NCI-H1694 (cell line): ENCODE measurements at regions not wholly inside any gene's neighbourhood (a gene's known extent, or its start where the extent isn't known, plus 50 kb on each side); places are given as distances from the start of the nearest gene placed in this dataset.

Experiments used
- DNase-seq: peaks from one replicate; lab custom pipeline; 2025; lab: John Stamatoyannopoulos, UW

DNA sequence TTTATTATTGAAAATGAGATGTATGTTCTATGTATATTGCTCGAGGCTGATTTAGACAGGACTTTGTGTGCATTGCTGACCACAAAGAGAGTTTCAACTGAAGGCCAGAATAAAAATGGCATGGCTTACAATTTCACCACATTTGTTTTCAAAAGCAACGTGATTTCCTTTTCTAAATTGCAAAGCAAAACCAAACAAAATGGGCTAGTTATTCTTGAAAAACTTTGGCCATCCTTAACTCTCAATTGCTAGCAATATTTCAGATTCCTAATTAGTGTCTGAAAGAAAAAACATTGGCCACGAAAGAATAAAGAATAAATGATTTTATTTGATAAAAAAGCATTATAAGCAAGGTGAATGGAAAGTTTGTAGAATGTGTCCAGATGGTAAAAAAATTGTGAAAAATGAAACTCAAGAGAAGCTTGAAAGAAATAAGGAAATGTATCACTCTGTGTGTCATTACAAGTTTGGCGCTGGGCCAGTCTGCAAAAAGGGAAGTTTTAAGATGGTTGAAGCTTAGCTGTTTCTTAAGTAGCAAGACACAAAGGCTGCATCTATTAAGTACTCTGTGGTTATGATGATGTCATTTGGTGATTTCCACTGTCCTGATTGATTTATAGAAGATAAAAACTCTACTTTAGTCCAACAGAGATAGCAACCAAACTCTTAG is 89.2 kb upstream of the PRLR start:
- DNase-seq: no peak

DNA sequence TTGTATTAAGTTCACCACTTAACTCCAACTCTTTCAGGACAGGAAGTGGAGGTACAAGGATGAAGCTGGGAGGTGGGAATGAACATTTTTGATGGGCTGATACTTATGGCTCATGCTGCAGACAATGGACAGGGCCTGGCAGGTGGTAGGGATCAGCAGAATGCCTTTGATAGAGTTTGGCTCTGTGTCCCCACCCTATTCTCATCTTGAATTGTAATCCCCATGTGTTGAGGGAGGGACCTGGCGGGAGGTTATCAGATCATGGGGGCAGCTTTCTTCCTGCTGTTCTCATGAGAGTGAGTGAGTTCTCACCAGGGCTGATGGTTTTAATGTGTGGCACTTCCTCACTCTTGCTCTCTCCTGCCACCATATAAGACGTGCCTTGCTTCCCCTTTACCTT is 87.3 kb upstream of the PRLR start:
- DNase-seq: no peak

DNA sequence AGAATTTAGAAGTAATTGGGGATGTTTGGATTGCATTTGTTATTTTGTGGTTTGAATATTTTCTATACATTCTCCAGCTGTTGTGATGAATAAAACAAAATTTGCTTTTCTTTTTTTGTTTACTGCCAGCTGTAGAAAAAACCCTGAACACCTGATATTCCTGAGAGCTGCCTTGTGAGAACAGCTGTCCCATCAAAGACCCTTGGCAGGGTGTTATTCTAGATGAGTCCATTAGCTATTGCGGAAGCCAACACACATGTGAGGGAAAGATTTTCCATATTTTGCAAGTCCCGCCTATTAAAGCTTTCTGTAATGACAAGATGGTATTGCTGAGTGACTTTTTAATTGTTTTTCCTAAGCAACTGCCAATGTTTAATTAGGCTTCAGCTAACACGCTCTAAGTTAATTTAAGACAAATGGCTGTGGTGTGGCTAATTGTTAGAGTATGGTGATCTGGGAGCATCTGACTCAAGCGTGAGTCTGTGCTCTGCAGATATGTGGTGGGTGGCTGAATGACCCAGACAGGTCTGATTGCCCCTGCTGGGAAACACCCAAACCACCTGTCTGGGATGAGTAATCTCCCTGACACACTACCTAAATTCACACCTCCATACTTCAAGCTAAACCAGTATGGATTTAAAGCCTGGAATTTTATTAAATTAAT is 86.5 kb upstream of the PRLR start:
- no peak for DNase-seq

DNA sequence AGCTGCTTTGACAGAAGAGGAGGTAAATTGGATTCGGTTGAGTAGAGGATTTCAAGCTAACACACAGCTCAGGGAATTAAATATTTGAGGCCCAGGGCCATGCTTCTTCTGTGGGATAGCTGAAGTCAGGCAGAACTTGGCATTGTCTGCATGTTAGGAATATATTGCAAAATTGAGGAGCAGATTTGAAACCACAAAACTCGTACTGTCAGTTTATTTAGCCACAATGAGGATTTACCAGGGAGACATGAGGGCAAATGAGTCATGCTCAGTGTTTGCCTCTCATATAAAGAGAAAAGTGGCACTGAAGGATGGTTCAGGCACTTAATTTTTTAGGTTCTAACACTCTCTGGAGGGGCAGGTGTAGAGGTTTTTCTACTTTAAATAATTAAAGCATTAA is 83.0 kb upstream of the PRLR start:
- DNase-seq: no peak

DNA sequence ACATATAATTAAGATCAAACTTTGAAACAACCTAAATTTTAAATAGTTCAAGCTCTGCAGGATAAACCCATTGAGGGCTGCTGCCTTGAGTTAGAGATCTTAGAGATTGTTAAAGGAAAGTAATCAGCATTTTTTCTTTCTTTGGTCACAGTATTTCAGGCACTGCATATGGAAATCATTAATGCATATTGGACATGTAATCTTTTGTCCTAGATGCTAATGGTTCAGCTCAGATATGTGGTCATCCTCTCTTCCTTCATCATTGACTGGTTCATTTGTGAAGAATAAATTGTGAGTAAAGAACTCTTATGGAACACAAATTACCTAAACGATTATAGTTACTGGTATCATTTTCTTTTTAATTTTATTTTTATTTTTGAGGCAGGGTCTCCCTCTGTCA is 82.0 kb upstream of the PRLR start:
- DNase-seq: no peak

DNA sequence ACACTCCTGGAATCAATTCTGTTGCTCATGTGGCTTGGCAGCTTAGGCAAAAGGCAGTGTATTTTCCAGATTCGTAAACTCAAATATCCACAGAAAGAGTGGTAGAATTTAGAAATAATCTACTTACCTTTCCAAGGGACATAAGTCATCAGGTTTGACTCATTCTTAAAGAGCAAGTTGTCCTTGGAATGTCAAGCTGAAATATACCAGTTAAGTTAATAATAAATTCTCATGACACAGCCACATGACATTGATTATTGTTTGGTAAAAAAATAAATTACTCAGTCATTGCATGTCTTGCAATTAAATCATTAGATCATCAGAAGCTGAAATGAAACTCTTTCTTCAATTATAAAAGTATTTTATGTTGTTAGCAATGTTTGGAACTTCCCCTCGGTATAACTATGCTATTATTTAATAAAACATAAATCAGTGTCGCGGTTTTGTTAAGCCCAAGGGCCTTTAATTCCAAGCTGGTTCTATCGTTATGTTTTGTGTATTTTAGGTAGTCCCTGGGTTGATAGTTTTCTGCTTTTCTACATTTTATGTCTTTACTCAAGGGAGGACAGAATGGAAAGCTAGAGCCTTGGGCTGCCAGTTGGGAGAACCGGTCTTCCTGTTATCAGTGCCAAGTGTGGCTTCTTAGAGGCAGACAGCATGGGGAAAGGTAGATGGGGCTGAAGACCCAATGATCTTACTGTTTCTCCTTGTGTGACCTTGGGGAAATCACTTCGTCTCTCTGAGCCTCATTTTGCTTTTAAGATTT is 79.3 kb upstream of the PRLR start:
- no peak for DNase-seq

DNA sequence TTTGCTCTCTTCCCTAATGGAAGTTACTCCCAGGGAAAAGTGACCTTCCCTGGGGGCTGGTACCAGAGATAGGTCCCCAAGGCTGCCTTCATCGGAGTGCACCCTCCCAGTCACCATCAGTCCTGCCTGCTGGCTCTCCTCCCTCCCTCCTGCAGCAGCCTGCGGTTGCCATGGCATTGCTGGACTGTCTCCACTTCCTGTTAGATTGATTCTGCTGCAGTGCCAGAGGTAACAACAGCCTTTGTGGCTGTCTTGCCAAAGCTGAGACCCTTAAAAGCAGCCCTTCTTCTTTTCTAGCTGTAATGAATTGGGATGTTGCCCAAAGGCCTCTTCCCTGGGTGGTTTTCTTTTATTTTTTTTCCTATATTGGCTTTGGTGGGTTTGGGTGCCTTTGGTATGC is 78.1 kb upstream of the PRLR start:
- DNase-seq: peak; percentile 43

DNA sequence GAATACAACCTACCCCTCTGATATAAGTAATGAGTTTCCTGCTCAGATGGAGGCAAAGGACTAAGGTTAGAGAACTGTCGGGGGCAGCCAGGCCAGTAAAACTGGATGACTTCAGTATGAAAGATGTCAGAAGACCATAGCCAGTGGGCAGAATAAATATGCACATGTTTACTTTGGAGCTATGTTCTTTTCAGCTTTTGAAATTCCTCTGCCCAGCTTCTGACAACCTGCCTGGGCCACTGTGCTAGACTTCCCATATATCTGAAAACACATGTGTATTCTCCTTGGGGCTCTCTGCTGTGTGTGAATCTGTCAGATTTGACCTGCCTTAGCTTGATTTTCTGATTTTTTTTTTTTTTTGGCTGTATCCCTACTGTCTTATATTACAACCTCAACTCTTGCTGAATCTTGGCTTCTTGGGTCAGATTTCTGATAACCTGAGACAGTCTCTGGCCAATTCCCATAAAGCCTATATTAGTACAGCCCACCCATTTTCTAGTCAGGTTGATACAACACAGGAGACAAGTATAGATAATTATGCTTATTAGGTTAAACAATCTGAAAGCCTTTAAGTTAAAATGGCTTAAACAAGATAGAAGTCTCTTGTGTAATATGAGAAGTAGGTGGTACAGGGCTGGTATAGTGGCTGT is 76.6 kb upstream of the PRLR start:
- no peak for DNase-seq

DNA sequence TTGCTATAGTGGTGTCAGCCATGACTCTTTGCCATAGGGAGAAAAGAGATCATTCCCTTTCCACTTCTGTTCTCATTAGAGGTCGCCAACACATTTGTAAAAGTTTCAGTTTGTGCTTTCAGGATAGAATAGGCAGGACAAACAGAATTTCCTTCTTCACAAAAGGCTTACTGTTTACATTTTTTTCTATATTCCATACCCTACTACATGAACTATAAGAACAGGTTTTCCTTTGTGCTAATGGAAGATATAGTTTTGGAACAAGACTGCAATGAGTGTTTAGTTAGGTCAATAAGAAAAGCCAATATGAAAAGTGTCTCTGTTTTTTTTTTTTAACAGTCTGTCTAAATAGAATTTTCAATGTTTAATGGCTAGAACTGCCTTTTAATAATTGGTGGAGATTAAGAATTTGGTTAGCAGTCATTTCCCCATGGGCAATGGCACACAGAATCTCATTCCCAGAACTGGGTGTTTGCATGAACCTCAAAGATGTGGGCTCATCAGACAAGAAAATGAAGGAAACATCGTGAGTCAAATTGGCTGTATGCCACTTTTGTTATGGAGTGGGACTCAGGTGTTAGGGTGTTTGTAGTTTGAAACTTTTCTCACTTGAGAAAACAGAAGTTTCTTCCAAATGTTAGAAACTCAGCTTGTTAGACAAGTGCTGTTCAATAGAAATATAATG is 75.2 kb upstream of the PRLR start:
- no peak for DNase-seq

DNA sequence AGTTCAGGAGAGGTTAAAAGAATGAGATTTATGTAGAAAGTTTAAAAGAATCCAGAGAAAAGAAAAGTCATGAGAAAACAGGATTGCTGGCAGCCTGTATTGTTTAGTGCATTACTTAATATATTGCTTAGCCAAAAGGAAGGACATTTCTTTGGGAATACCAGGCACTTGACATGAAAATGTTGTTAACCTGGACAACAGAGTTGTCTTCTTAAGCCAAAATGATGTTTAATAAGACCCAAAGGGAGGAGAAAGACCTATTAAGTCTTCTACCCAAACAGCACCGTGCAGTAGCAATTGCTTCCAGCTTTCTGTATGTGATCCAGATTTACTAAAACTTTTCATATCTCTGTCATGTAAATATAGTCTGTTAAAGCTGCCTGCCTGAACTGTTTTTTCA is 74.0 kb upstream of the PRLR start:
- no peak for DNase-seq

DNA sequence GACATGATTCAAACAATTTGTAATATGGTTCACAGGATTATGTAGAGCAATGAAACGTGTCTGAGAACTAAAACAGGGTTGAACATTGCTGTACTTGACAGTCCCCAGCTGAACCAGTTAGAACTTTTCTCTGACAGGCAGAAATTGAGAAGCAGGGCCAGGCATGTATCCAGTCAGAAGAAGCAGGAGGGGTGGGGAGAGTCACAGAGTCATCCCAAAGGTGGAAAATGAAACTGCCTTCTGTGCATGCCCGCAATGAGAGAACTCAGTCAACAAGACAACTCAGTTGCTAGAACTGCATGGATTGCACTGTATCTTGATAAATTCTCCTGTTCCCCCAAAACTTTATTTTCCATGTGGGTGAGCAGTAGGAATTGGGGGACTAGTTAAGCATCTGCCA is 72.9 kb upstream of the PRLR start:
- no peak for DNase-seq

DNA sequence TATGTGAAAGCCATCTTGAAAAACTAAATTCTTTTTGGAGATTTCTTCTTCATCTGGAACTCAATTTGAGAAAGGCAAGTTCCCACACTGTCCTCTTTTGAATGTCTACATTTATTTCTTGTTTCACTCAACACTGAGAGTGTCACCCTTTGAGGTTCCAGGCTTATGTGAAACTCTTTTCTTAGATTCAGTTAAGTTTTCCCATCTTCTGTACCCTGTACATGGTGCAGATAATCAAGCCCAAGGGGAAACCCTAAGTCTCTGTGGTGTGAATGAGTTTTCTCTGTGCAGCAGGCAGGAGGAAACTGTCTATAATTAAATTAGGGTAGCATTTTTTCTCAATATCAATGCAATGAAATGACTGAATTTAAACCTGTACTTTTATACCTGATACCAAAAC is 72.3 kb upstream of the PRLR start:
- no peak for DNase-seq

DNA sequence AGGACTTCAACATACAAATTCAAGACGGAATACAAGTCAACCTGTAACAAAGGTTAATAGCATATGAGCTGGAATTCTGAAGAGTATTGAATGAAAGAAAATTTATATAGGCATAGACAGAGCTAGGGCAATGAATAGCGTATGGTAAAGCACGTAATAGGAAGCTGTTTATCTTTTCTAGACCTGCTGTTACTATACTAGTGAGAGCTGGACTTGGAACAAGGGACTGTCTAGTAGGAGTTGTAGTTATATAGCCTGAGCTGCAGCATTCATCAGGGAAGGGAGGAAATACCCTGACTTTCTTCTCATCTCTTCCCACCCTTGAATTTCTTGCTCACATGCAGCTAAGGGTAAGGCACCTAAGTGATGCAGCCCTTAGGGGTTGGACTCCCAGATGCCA is 67.5 kb upstream of the PRLR start:
- DNase-seq: no peak

DNA sequence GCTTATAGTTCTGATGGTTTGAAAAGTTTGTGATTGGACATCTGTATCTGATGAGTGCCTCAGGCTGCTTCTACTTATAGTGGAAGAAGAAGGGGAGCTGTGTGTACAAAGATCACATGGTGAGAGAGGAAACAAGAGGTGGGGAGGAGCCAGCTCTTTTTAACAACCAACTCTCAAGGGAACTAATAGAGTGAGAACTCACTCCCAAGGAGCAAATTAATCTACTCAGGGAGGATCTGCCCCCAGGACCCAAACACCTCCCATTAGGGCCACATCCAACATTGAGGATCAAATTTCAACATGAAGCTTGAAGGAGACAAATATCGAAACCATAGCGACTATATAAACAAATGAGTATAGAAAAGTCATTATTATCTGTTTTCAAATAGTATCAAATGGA is 64.7 kb upstream of the PRLR start:
- DNase-seq: no peak

DNA sequence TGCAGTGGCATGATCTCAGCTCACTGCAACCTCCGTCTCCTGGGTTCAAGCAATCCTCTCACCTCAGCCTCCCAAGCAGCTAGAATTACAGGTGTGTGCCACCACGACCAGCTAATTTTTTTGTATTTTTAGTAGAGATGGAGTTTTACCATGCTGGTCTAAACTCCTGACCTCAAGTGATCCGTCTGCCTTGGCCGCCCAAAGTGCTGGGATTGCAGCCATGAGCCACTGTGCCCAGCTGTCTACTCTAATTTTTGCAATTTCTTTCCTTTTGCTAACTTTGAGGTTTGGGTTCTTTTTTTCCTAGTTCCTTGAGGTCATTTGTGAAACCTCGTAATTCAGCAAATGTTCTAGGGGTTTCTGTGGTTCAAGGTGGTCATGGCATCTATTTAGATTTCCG is 63.7 kb upstream of the PRLR start:
- DNase-seq: no peak

DNA sequence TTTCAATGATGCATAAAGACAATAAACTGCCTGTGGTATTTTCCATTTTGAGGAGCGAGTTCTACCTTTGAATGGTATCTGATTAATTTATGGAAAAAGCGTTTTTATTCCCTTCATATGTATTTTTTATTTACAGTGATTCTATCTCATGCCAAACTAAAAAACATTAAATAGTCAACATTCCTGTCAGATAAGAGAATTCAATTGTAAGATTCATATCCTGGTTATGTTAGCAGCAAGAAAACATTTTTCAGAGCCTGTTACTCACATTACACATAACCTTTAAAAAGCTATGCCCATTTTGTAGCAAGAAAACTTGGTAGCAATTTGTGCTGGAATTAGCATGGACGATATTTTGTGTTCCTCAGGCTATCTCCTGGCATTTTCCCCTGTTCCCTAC is 55.1 kb upstream of the PRLR start:
- no peak for DNase-seq

DNA sequence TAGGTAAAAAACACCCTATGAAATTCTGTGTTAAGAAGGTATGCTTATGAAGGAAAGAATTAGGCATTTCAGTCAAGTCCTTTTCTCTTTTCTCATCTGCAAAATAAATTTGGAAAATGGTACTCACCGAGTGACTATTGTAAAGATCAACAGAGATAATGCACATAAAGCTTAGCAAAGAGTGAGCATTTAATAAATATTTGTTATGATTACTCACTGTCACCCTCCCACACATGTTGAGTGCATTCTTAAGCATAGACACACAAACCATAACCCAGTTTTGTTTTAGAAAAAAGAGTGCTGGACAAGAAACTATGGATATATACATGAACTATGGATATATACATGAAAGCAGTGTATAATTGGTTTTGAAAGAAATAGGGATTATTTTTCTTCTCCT is 54.7 kb upstream of the PRLR start:
- no peak for DNase-seq

DNA sequence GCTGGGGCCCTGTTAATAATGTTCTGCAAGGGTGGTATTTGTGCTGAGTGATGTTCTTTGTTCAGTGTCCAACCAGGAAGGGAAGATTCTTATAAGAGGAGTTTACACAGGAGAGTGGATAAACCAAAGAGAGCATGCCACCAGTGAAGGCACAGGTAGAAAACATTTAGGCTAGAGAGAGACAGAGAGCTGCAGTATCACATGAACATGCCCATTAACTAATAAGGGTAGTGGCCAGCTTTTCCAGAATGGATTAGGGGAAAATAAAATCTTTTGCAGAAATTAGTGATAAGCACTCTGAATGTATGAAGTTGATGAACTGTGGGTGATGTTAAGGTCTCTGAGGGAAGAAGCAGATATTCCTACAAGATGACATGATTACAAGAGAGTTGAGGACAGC is 54.1 kb upstream of the PRLR start:
- DNase-seq: no peak

DNA sequence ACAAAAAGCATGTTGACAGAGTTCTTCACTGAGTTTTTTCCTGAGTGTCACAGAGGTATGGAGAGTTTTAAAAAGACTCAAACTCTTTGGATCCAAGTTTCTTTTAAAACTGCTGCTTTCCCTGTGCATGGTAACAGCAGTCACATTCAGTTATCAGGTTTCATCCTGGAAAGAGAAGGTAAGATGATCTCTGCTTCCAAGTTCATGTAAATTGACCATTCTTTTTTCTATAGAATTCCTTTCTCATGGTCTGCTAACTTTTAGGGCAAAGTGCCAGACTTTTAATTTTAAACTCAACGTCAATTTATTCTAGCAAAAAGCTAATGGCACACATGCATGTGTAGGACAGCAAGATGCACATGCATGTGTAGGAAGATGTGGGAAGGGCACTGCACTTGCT is 52.5 kb upstream of the PRLR start:
- no peak for DNase-seq

DNA sequence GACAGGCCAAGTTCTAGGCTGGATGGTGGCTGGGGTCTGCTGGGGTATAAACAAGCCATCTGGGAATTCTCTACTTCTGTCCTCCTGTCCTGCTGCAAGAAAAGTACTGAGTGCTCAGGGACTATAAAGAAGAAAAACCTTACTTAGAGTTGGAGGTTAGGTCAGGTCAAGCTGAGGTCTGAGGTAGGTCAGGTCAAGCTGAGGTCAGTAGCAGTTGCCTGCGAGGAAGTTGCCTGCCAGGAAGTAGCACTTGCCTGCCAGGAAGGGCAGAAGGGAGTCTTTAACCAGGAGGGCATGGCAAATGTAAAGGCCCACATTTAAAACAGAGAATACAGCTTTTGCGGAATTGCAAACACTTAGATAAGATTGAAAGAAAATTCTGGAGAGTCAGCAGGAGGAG is 51.3 kb upstream of the PRLR start:
- no peak for DNase-seq
